ENCODE measurements at regions not wholly inside any gene's neighbourhood (a gene's known extent, or its start where the extent isn't known, plus 50 kb on each side); places are given as distances from the start of the nearest gene placed in this dataset.

GRCh38 chr12:9449181-9449580 lies 158.5 kb downstream of the KLRB1 start:
- TF ChIP-seq CTCF (IDR thresholded peaks at IDR 0.05 in 4 of 5, conservative IDR thresholded peaks at IDR 0.05 in 1 of 5): no peak
- no peak for TF ChIP-seq POLR2A (IDR thresholded peaks at IDR 0.05)

Data from gastrocnemius medialis (tissue), 4 donors.